GM20000 (cell line): ENCODE measurements at regions not wholly inside any gene's neighbourhood (a gene's known extent, or its start where the extent isn't known, plus 50 kb on each side); places are given as distances from the start of the nearest gene placed in this dataset.

Experiments used
- DNase-seq: peaks from one replicate; pipeline ENCODE4 v3.0.0; 2012; ENCODE audit warnings: low spot score
- TF ChIP-seq, protein P1 (sequence below): IDR thresholded peaks from 2 replicates; pipeline ENCODE4 v1.5.1; 2012; ENCODE audit warnings: mild to moderate bottlenecking, control low read depth; ENCODE audit errors: extremely low read depth, missing control alignments

DNA sequence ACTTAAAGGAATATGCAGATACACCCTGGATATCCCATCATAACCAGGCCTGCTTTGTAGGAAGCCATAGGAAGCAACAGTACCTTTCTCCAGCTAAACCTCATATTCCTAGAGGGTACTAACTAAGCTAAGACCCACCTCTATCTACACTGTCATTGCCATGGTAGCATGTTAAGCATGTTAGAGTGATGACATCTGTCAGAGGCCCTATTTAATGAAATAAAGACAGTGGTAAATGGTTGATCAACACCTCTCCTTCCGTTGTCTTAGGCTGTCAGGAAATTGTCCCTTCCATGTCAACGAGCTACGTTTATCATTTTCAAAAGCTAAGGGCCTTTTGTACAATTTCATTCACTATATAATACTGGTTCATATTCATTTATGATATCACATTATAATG lies 251.1 kb upstream of the PSMD7 start:
- no peak for DNase-seq
- TF ChIP-seq, protein P1, sequence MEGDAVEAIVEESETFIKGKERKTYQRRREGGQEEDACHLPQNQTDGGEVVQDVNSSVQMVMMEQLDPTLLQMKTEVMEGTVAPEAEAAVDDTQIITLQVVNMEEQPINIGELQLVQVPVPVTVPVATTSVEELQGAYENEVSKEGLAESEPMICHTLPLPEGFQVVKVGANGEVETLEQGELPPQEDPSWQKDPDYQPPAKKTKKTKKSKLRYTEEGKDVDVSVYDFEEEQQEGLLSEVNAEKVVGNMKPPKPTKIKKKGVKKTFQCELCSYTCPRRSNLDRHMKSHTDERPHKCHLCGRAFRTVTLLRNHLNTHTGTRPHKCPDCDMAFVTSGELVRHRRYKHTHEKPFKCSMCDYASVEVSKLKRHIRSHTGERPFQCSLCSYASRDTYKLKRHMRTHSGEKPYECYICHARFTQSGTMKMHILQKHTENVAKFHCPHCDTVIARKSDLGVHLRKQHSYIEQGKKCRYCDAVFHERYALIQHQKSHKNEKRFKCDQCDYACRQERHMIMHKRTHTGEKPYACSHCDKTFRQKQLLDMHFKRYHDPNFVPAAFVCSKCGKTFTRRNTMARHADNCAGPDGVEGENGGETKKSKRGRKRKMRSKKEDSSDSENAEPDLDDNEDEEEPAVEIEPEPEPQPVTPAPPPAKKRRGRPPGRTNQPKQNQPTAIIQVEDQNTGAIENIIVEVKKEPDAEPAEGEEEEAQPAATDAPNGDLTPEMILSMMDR = no peak

DNA sequence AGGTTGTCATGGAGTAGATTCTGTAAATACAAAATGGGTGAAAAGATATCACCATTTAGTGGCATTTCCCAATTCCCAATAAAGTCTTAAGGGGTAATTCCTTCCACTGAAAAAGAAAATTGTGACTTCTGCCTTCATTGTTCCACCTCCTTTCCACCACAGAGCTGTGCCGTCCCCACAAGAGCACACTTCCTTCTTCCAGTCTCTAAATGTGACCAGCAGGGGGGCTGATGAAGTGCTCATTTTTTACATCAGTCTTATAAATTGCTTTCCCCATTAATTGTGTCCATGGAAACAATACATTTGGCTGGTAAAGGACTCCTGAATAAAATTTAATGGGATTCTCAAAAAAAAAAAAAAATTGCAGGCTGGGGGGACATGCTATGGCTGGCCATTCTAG lies 260.8 kb upstream of the PSMD7 start:
- TF ChIP-seq, protein P1 = no peak
- DNase-seq = no peak

DNA sequence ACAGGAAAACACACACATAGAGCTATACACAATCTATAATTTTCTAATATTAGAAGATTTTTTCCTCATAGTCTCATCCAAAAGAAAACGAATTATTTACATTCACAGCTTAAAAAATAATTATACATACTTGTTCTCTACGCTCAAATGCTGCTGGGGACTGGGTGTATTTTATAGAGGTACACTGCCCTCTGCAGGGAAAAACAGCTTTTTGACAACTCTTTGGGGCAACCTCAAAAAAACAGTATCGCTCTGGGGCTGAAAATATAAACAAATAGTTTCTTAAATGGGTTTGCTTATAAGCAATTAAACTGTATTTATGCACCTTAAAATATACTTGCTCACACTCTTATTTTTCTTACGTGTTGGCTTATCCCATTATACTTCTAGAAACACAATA lies 261.8 kb upstream of the PSMD7 start:
- no peak for DNase-seq
- TF ChIP-seq, protein P1 = no peak

DNA sequence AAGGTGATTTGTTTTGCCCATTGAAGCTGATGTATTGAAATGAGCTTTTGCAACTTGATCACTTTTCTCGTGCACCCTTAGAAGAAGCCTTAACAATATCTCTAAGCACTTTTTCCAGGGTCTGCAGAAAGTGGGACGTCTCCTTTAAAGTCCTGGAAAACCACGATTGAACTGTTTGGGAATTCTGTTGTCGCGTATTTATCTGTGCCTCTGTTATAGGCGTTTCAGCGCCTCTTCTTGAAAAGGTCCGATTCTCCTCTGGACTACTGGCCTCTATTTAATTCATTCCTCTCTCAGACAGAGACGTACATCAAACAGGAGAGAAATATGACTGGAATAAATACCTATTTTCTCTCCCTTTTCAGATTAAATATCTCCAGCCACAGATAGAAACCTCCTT lies 262.4 kb upstream of the PSMD7 start:
- no peak for DNase-seq
- TF ChIP-seq, protein P1 = no peak

DNA sequence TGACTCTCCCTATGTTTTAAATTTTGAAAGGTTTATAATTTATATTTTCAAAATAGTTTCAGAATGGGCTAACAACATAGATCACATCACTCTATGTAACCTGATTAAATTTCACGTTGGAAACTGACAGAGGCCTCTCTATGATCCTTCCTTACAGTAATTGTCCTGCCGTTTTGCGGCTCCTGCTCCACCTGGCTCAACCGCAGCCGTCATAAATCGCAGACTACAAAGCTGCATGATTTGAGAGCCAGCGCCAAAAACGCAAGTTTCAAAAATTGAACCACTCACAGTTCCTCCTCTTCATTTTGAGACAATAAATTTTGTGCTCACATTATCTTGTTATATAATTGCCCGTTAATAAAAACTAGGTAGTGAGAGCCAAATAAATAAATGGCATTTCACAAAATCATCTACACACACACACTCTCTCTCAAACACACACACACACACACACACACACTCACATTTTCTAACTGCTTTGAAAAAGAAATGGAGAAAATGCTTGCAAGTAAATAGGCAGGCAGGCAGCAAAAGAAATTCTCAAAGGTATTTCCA lies 263.1 kb upstream of the PSMD7 start:
- no peak for DNase-seq
- TF ChIP-seq, protein P1 = no peak

DNA sequence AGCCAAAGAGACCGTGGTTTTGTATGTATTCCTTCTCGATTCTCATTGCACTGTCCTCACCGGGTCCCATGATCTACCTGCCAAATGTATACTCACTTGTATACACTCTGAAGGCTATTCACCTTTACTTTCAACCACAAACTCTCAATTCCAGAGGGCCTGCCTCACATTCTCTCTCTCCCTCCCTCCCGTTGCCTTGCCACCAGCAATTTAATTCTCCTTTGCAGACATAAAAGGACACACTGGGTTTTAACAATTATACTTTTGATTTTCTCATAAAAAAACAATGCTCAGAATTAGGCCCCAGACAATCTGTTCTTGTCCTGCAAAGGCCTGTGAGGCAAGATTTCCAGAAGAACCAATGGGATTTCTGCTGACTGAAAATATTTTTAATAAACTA lies 265.1 kb upstream of the PSMD7 start:
- DNase-seq = no peak
- TF ChIP-seq, protein P1 = no peak

DNA sequence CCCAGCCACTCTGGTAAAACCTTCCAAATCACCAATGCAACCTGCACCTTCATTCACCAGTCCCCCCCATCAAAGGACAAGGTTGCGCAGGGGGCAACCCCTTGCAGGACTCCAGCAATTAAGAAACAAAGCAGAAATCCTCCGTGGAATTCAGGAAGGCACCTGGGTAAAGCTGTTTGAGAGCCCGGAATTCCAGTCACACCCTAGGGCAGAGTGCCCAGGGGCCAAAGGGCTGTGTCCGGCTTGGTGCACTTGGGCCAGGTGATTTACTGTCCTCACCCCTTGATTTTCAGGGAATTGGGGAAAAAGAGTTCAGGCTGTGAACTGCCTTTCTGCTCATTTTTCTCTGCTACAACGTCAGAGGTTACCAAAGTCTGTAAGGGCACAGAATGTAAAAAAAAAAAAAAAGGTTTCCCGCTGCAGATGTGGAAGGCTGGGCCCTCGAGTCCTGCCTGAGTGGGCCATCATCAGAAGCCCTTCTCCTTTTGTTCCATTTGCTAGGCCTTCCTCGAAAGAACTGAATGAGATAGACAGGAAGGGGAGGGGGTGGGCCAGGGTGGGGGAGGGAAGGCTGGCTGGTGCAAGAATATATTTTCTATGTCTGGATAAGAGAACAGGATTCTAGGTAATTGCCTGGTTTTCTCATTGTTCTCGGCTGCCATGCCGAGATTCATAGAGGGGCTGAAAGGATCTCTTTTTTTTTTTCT lies 266.5 kb upstream of the PSMD7 start:
- DNase-seq = no peak
- TF ChIP-seq, protein P1 = no peak
